22Rv1 (cell line): ENCODE measurements at regions not wholly inside any gene's neighbourhood (a gene's known extent, or its start where the extent isn't known, plus 50 kb on each side); places are given as distances from the start of the nearest gene placed in this dataset.

Source experiments
- H3K27ac ChIP-seq: fragments of 450-650 bp; 2 replicates; pipeline ENCODE4 v1.5.1; 2017
- ZFX ChIP-seq: fragments of 450-650 bp; IDR thresholded peaks from 2 replicates; pipeline ENCODE4 v1.6.1; 2017; ENCODE audit warnings: antibody characterized with exemption, borderline replicate concordance
- TF ChIP-seq, protein P1 (sequence below): fragments of 450-650 bp; IDR thresholded peaks from 2 replicates; pipeline ENCODE4 v1.5.1; 2017; ENCODE audit warnings: mild to moderate bottlenecking

DNA sequence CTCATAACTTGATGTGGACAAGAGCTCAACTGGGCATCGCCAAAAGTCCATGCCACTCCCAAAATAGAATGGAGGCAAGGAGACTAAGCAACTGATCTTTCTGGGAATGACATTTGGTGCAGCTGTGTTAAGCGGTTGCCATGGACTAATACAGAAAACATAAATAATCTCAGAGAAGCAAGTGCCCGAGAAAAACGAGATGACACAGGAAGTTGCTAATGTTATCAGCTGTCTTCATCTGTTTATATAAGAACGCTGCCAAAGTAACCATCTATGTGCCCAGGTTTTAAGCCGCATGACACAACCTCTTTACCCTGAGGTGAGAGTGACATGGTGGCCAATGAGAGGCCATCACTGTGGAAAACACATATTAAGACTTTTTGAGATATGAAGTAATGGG is 54.9 kb upstream of the SACS start:
- H3K27ac ChIP-seq, result no peak overlapping the region; the same call in 1 of the 2 replicates
- TF ChIP-seq ZFX, result no peak
- TF ChIP-seq, protein P1, sequence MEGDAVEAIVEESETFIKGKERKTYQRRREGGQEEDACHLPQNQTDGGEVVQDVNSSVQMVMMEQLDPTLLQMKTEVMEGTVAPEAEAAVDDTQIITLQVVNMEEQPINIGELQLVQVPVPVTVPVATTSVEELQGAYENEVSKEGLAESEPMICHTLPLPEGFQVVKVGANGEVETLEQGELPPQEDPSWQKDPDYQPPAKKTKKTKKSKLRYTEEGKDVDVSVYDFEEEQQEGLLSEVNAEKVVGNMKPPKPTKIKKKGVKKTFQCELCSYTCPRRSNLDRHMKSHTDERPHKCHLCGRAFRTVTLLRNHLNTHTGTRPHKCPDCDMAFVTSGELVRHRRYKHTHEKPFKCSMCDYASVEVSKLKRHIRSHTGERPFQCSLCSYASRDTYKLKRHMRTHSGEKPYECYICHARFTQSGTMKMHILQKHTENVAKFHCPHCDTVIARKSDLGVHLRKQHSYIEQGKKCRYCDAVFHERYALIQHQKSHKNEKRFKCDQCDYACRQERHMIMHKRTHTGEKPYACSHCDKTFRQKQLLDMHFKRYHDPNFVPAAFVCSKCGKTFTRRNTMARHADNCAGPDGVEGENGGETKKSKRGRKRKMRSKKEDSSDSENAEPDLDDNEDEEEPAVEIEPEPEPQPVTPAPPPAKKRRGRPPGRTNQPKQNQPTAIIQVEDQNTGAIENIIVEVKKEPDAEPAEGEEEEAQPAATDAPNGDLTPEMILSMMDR, result no peak

DNA sequence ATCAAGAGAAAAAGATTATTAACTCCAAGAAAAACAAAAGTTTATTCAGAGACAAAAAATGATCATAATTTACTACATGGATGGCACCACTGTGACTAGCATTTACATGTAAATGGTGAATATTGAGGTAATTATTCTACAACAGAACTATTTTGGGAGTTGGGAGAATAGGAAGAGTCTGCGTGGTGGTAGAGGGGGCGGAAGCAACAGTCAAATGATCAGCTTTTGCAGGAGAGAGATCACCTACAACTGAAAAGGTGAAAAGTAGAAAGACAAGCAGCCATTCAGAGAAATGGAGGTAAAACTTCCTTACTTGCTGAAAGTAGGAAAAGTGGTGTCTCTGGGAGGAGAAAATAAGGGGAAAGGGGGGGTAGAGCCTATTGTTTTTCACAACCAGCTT is 62.8 kb upstream of the SACS start:
- TF ChIP-seq, protein P1, result no peak
- no peak for TF ChIP-seq ZFX
- no peak overlapping the region for H3K27ac ChIP-seq

DNA sequence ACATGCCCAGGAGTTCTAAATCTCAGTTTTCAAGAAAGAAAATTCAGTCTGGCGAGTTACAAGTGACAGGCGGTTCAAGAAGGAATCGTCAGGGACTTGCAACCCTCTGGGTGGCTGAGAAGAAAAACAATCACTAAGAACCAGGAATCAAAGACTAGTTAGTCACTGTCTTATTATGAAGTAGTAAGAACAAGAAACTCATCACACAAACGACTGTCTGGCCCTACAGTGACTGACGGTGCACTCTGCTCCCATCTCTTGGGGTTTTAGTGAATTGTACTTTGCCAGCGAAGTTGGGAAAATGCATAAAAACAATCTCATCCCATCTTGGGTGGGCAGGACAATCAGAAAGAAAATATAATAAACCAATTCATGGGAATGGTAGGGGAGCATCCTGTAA is 63.7 kb upstream of the SACS start:
- TF ChIP-seq, protein P1, result no peak
- no peak for TF ChIP-seq ZFX
- no peak overlapping the region for H3K27ac ChIP-seq

DNA sequence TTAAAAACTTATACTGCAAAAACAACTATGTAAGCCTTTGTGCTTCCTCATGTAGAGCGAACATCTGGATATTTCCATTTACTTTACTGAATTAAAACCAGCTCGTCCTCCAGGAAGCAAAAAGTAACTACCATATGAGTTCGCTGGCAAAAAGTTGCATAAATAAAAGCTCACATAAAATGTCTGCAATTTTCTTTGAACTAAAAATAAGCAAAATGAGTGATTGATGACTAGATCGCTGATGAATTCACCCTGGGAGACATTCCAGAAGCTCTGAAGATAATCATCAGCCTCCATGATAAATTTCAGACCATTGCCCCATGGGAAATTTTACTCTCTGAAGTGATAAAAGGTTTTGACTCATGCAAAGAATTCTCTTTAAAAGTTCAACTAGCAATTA is 67.3 kb upstream of the SACS start:
- TF ChIP-seq, protein P1, result no peak
- no peak for TF ChIP-seq ZFX
- no peak overlapping the region for H3K27ac ChIP-seq

DNA sequence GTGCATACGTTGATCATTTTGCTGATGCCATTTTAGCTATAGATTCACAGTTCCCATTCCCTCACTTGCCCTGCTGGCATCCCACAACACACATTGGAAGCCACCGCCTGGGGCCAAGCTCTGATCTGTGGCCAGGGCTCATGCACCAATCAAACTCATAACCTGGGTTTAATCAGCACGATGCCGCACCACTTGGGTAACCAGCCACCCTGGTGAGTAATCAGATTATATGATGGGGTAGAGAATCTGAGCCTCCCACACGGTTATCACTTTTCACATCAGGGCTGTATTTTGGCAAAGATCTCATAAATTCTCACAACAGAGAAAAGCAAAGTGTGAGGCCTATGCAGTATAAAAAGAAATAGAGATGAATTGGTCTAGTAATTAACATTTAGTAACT is 66.0 kb upstream of the TNFRSF19 start:
- H3K27ac ChIP-seq, result no peak overlapping the region
- TF ChIP-seq, protein P1, result no peak
- TF ChIP-seq ZFX, result no peak

DNA sequence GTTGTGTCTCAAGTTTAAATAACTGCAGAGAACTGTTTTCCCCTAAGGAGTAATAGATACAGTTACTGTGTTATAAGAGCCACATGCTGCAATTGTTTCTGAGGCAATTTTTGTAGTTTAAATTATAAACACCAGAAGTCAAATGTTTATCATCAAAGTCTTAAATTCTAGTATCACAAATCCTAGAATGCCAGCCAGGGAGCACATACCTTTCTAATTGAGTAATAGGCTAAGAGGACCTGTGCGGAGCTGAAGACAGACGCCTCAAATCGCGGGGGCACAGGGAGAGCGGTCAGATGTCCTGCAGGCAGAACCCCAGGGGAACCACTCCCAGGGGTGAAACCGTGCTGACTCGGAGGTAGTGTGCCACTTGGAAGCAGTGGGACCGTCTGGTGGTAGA is 65.2 kb upstream of the TNFRSF19 start:
- H3K27ac ChIP-seq, result no peak overlapping the region
- TF ChIP-seq ZFX, result no peak
- TF ChIP-seq, protein P1, result no peak

DNA sequence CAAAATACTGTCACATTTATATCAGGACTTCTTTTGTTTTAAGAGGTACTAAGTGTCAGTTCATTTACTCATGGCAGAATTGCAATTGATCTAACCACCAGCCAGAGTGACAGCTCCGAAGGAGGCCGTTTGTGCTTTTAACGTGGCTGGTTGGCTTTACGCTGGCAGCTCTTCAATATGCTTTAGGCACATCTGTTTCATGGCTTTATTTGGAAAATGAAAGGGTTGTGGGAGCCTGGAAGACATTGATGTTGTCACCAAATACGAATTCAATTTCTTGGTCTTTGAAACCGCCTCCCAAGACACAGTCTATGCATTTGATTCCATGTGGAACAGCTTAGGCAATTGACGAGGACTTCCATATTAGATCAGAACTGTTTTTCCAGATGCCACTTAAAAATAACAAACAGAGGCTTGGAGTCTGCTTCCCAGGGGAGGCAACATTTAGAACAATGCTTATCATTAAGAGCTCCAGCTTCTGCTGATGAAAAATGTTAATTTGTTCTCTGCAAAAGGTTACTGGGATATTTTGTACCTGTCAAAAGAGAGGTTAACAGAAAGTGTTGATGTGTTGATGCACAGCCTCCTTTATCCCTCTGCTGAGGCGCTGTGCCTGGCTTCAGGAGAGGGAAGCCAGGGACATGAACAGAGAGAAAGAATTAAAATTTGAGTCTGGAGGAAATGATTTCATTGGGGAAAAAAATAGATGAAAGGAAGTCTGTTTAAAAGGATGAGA is 64.0 kb upstream of the TNFRSF19 start:
- TF ChIP-seq ZFX, result no peak
- TF ChIP-seq, protein P1, result no peak
- H3K27ac ChIP-seq, result no peak overlapping the region
